ENCODE measurements at regions not wholly inside any gene's neighbourhood (a gene's known extent, or its start where the extent isn't known, plus 50 kb on each side); places are given as distances from the start of the nearest gene placed in this dataset.

- Histone ChIP-seq H3K4me3 (ENCODE audit: low read length) (no peak overlapping the region), H3K9me3 (ENCODE audit: control insufficient read depth, low read length) (no peaks in the 10 kb centered on the region), H3K9ac (ENCODE audit: low read length) (no peak overlapping the region), H3K36me3 (ENCODE audit: control insufficient read depth, insufficient read depth, low read length, severe bottlenecking) (no peaks in the 10 kb centered on the region), H3K27me3 (replicated peaks; ENCODE audit: control insufficient read depth, insufficient read depth, low read length) (peaks cover 6% of the 10 kb centered on the region), H3K4me1 (ENCODE audit: control insufficient read depth, insufficient read depth, low read length) (no peaks in the 10 kb centered on the region)
- no peak for DNase-seq (ENCODE audit: low read depth)
These were observed 75.8 kb downstream of the MAGEB10 start for GRCh38 chrX:27883468-27884092.

GRCh38 chrX:27882695-27883094, 74.9 kb downstream of the MAGEB10 start:
- H3K36me3 ChIP-seq (ENCODE audit: control insufficient read depth, insufficient read depth, low read length, severe bottlenecking), result no peaks in the 10 kb centered on the region
- DNase-seq (ENCODE audit: low read depth), result no peak
- H3K4me3 ChIP-seq (ENCODE audit: low read length), result no peak overlapping the region
- H3K9ac ChIP-seq (ENCODE audit: low read length), result no peak overlapping the region
- H3K9me3 ChIP-seq (ENCODE audit: control insufficient read depth, low read length), result no peaks in the 10 kb centered on the region
- peaks cover 6% of the 10 kb centered on the region for H3K27me3 ChIP-seq (replicated peaks; ENCODE audit: control insufficient read depth, insufficient read depth, low read length)
- no peaks in the 10 kb centered on the region for H3K4me1 ChIP-seq (ENCODE audit: control insufficient read depth, insufficient read depth, low read length)

- H3K4me3 ChIP-seq (ENCODE audit: low read length), result no peak overlapping the region
- no peaks in the 10 kb centered on the region for H3K36me3 ChIP-seq (ENCODE audit: control insufficient read depth, insufficient read depth, low read length, severe bottlenecking)
- H3K27me3 ChIP-seq (replicated peaks; ENCODE audit: control insufficient read depth, insufficient read depth, low read length), result peaks cover 9% of the 10 kb centered on the region
- H3K9ac ChIP-seq (ENCODE audit: low read length), result no peak overlapping the region
- H3K4me1 ChIP-seq (ENCODE audit: control insufficient read depth, insufficient read depth, low read length), result no peaks in the 10 kb centered on the region
- DNase-seq (ENCODE audit: low read depth), result no peak
- H3K9me3 ChIP-seq (ENCODE audit: control insufficient read depth, low read length), result no peaks in the 10 kb centered on the region
These were observed 71.1 kb downstream of the MAGEB10 start for GRCh38 chrX:27878862-27879261.
